Tibial artery (tissue), 4 donors: ENCODE measurements at regions not wholly inside any gene's neighbourhood (a gene's known extent, or its start where the extent isn't known, plus 50 kb on each side); places are given as distances from the start of the nearest gene placed in this dataset.
A peak's percentile ranks its signal among the peaks of the same experiment; 100 is the strongest.
"Not testable (repeated sequence)": the region's sequence is repeated elsewhere in the genome, so short reads cannot be mapped to it uniquely, and the experiment has no call there.

Experiments used
- DNase-seq, 2 donors: peaks; one replicate each; pipeline ENCODE4 v3.0.0-alpha.2; 2019
- H3K27ac ChIP-seq, 2 donors: fragments of 200-600 bp; sonication (generic) in 1 of 2; 1 replicate in 1 of 2; 2 replicates in 1 of 2; pipeline ENCODE4 v1.5.1; 2018 to 2019; ENCODE audit warnings: mild to moderate bottlenecking in 1 of 2
- H3K27me3 ChIP-seq, 2 donors: fragments of 200-600 bp; sonication (generic) in 1 of 2; one replicate each; pipeline versions ENCODE4 v1.5.1 to v1.6.0; 2016 to 2019
- H3K36me3 ChIP-seq, 3 donors: fragments of 200-600 bp; sonication (generic) in 2 of 3; one replicate each; pipeline ENCODE4 v1.5.1; 2016 to 2019; ENCODE audit warnings: mild to moderate bottlenecking in 2 of 3
- H3K4me1 ChIP-seq, 4 donors: fragments of 200-600 bp; sonication (generic) in 2 of 4; 1 replicate in 3 of 4; 2 replicates in 1 of 4; pipeline ENCODE4 v1.5.1; 2016 to 2019
- H3K4me3 ChIP-seq, 2 donors: fragments of 200-600 bp; sonication (generic) in 1 of 2; 1 replicate in 1 of 2; 2 replicates in 1 of 2; pipeline ENCODE4 v1.5.1; 2018 to 2019; ENCODE audit warnings: mild to moderate bottlenecking in 2 of 2
- H3K9me3 ChIP-seq, 3 donors: fragments of 200-600 bp; sonication (generic) in 1 of 3; one replicate each; pipeline ENCODE4 v1.5.1; 2016 to 2019
- CTCF ChIP-seq, 2 experiments: fragments of 200-600 bp in 1 of 2; fragments of 450-650 bp in 1 of 2; IDR thresholded peaks; one replicate each; pipeline ENCODE4 v1.5.1; 2017 to 2019; ENCODE audit warnings: antibody characterized with exemption in 2 of 2, mild to moderate bottlenecking in 1 of 2, moderate library complexity in 1 of 2
- intact Hi-C: fragments of 100-400 bp; cut with DNase I; formaldehyde crosslinking; loops from one replicate; pipeline ENCODE4 v1.15.0; 2023; ENCODE audit warnings: low total_unique reads

- intact Hi-C loops = no loop called here
- Histone ChIP-seq H3K27me3 (no peaks in the 10 kb centered on the region), H3K27ac (no peak overlapping the region), H3K4me3 (peak overlapping the region; percentile 25 to 32), H3K4me1 (no peaks in the 10 kb centered on the region), H3K9me3 (no peaks in the 10 kb centered on the region), H3K36me3 (no peaks in the 10 kb centered on the region)
- TF ChIP-seq CTCF (IDR thresholded peaks at IDR 0.05) = no peak
- no peak for DNase-seq
Observed at GRCh38 chr21:24428591-24429199, 1178.6 kb downstream of the MRPL39 start.

- Histone ChIP-seq H3K27ac (no peak overlapping the region), H3K4me3 (no peak overlapping the region), H3K36me3 (no peaks in the 10 kb centered on the region), H3K27me3 (no peaks in the 10 kb centered on the region), H3K4me1 (no peaks in the 10 kb centered on the region), H3K9me3 (peaks cover 1 to 3% (median 3%) of the 10 kb centered on the region in 3 donors)
- no peak for DNase-seq
- no peak for TF ChIP-seq CTCF (IDR thresholded peaks at IDR 0.05)
- intact Hi-C loops = no loop called here
Observed at GRCh38 chr21:24424776-24425175, 1182.5 kb downstream of the MRPL39 start.

GRCh38 chr21:24423546-24423945 lies 1183.7 kb downstream of the MRPL39 start:
- no peak for TF ChIP-seq CTCF (IDR thresholded peaks at IDR 0.05)
- no peak overlapping the region for H3K4me3 ChIP-seq
- H3K4me1 ChIP-seq = no peaks in the 10 kb centered on the region
- no peaks in the 10 kb centered on the region for H3K27me3 ChIP-seq
- intact Hi-C loops = no loop called here
- no peaks in the 10 kb centered on the region for H3K36me3 ChIP-seq
- DNase-seq = no peak
- H3K27ac ChIP-seq = no peak overlapping the region
- peaks cover 4 to 14% (median 13%) of the 10 kb centered on the region in 3 donors for H3K9me3 ChIP-seq

GRCh38 chr21:24420689-24421088 lies 1186.6 kb downstream of the MRPL39 start:
- Histone ChIP-seq H3K36me3 (no peaks in the 10 kb centered on the region), H3K4me3 (no peak overlapping the region), H3K4me1 (no peaks in the 10 kb centered on the region), H3K27me3 (no peaks in the 10 kb centered on the region), H3K9me3 (peaks cover 4 to 15% (median 13%) of the 10 kb centered on the region in 3 donors), H3K27ac (no peak overlapping the region)
- TF ChIP-seq CTCF (IDR thresholded peaks at IDR 0.05) = no peak
- intact Hi-C loops = no loop called here
- no peak for DNase-seq

GRCh38 chr21:24419641-24420040 lies 1187.6 kb downstream of the MRPL39 start:
- H3K4me3 ChIP-seq, DNase-seq, intact Hi-C loops, H3K36me3 ChIP-seq, H3K27ac ChIP-seq, H3K27me3 ChIP-seq, H3K4me1 ChIP-seq: not testable (repeated sequence)
- peaks cover 4 to 15% (median 13%) of the 10 kb centered on the region in 3 donors for H3K9me3 ChIP-seq

GRCh38 chr21:24418671-24419070 lies 1188.6 kb downstream of the MRPL39 start:
- intact Hi-C loops = no loop called here
- Histone ChIP-seq H3K4me1 (no peaks in the 10 kb centered on the region), H3K36me3 (no peaks in the 10 kb centered on the region), H3K27ac (no peak overlapping the region), H3K9me3 (peaks cover 4 to 15% (median 13%) of the 10 kb centered on the region in 3 donors), H3K27me3 (no peaks in the 10 kb centered on the region), H3K4me3 (no peak overlapping the region)
- no peak for DNase-seq
- no peak for TF ChIP-seq CTCF (IDR thresholded peaks at IDR 0.05)
